HG03432 (cell line): ENCODE measurements at regions not wholly inside any gene's neighbourhood (a gene's known extent, or its start where the extent isn't known, plus 50 kb on each side); places are given as distances from the start of the nearest gene placed in this dataset.

Experiments used
- ATAC-seq: cut with Tn5 transposase; IDR thresholded peaks from one replicate; pipeline ENCODE4 v1.9.1; 2021; ENCODE audit warnings: mild to moderate bottlenecking, moderate library complexity; ENCODE audit not compliant: unreplicated experiment

GRCh38 chr5:23012842-23013241, 159.7 kb upstream of the CDH12 start:
- peak; percentile 77 for ATAC-seq

GRCh38 chr5:23007762-23008161, 154.6 kb upstream of the CDH12 start:
- ATAC-seq, result no peak

GRCh38 chr5:23007236-23007635, 154.1 kb upstream of the CDH12 start:
- no peak for ATAC-seq

GRCh38 chr5:23001120-23001519, 148.0 kb upstream of the CDH12 start:
- no peak for ATAC-seq

- ATAC-seq, result no peak
Observed at GRCh38 chr5:22998774-22999173, 145.6 kb upstream of the CDH12 start.

GRCh38 chr5:22998362-22998761, 145.2 kb upstream of the CDH12 start:
- no peak for ATAC-seq

- no peak for ATAC-seq
Observed at GRCh38 chr5:22988937-22989336, 135.8 kb upstream of the CDH12 start.

- ATAC-seq, result no peak
Observed at GRCh38 chr5:22986281-22986680, 133.1 kb upstream of the CDH12 start.

GRCh38 chr5:22985446-22985845, 132.3 kb upstream of the CDH12 start:
- no peak for ATAC-seq

GRCh38 chr5:22970956-22971618, 117.9 kb upstream of the CDH12 start:
- no peak for ATAC-seq

GRCh38 chr5:22970491-22970890, 117.3 kb upstream of the CDH12 start:
- no peak for ATAC-seq

- no peak for ATAC-seq
Observed at GRCh38 chr5:22968386-22968785, 115.2 kb upstream of the CDH12 start.

- no peak for ATAC-seq
Observed at GRCh38 chr5:22965960-22966359, 112.8 kb upstream of the CDH12 start.

- ATAC-seq, result no peak
Observed at GRCh38 chr5:22964632-22965031, 111.5 kb upstream of the CDH12 start.

GRCh38 chr5:22958462-22959262, 105.5 kb upstream of the CDH12 start:
- no peak for ATAC-seq

- ATAC-seq, result no peak
Observed at GRCh38 chr5:22947921-22948320, 94.8 kb upstream of the CDH12 start.

GRCh38 chr5:22938362-22938761, 85.2 kb upstream of the CDH12 start:
- ATAC-seq, result no peak

GRCh38 chr5:22928821-22929482, 75.8 kb upstream of the CDH12 start:
- ATAC-seq, result no peak

GRCh38 chr5:22926574-22926973, 73.4 kb upstream of the CDH12 start:
- no peak for ATAC-seq

GRCh38 chr5:22918511-22918910, 65.4 kb upstream of the CDH12 start:
- ATAC-seq, result no peak

- no peak for ATAC-seq
Observed at GRCh38 chr5:22916393-22916792, 63.2 kb upstream of the CDH12 start.

- no peak for ATAC-seq
Observed at GRCh38 chr5:22911019-22911418, 57.9 kb upstream of the CDH12 start.
